OCI-LY7 (cell line): ENCODE measurements at regions not wholly inside any gene's neighbourhood (a gene's known extent, or its start where the extent isn't known, plus 50 kb on each side); places are given as distances from the start of the nearest gene placed in this dataset.

Experiments used
- EZH2phosphoT487 ChIP-seq: fragments of 200-600 bp; sonication (generic); IDR thresholded peaks from 2 replicates; pipeline ENCODE4 v1.6.1; 2018; ENCODE audit warnings: low read depth, borderline replicate concordance, mild to moderate bottlenecking, mixed run types, antibody characterized with exemption, low read length, moderate library complexity, mixed read lengths
- TF ChIP-seq, protein P1 (sequence below): fragments of 200-600 bp; sonication (generic); conservative IDR thresholded peaks from 2 replicates; pipeline ENCODE4 v1.5.1; 2014; ENCODE audit warnings: mild to moderate bottlenecking, antibody characterized with exemption, low read length, moderate library complexity, mixed read lengths

DNA sequence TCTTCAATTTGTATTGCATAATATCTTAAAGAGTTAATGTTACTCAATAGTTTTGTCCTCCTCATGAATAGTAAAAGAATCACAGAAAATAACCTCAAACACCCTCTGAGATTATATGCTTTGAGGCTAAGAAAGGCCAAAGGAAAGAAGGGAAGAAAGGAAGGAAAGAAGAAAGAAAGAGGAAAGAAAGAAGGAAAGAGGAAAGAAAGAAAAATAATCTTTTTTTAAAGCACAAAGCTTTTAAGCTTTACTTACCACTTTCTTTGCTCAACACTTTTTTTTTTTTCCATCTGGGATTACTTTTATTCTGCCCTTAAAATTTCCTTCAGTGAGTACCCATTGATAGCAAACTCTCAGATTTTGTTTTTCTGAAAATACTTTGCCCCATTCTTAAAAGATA lies 369.1 kb downstream of the FGF9 start:
- TF ChIP-seq, protein P1, sequence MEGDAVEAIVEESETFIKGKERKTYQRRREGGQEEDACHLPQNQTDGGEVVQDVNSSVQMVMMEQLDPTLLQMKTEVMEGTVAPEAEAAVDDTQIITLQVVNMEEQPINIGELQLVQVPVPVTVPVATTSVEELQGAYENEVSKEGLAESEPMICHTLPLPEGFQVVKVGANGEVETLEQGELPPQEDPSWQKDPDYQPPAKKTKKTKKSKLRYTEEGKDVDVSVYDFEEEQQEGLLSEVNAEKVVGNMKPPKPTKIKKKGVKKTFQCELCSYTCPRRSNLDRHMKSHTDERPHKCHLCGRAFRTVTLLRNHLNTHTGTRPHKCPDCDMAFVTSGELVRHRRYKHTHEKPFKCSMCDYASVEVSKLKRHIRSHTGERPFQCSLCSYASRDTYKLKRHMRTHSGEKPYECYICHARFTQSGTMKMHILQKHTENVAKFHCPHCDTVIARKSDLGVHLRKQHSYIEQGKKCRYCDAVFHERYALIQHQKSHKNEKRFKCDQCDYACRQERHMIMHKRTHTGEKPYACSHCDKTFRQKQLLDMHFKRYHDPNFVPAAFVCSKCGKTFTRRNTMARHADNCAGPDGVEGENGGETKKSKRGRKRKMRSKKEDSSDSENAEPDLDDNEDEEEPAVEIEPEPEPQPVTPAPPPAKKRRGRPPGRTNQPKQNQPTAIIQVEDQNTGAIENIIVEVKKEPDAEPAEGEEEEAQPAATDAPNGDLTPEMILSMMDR, result no peak
- TF ChIP-seq EZH2phosphoT487, result no peak
